ENCODE measurements at regions not wholly inside any gene's neighbourhood (a gene's known extent, or its start where the extent isn't known, plus 50 kb on each side); places are given as distances from the start of the nearest gene placed in this dataset.

GRCh38 chr6:131379948-131380347, 193.1 kb upstream of the ARG1 start:
- Histone ChIP-seq H3K4me3 (no peak overlapping the region), H3K27me3 (no peaks in the 10 kb centered on the region), H3K4me1 (no peaks in the 10 kb centered on the region), H3K36me3 (no peaks in the 10 kb centered on the region), H3K27ac (no peak overlapping the region), H3K9me3 (no peaks in the 10 kb centered on the region)
- intact Hi-C loops (cut with DNase I), result no loop called here
- WGBS, 2 donors, result 80 to 87% methylated on average over 3 of the region's 3 CpGs
- TF ChIP-seq POLR2AphosphoS5 (IDR thresholded peaks at IDR 0.05) (no peak), POLR2A (IDR thresholded peaks at IDR 0.05) (no peak), EP300 (IDR thresholded peaks at IDR 0.05) (no peak), CTCF (IDR thresholded peaks at IDR 0.05) (no peak)
- no peak for DNase-seq

GRCh38 chr6:131381052-131381708, 191.8 kb upstream of the ARG1 start:
- H3K36me3 ChIP-seq, result no peaks in the 10 kb centered on the region
- no peak overlapping the region for H3K27ac ChIP-seq
- 54 to 58% methylated on average over 9 of the region's 9 CpGs for WGBS, 2 donors
- DNase-seq, result no peak
- no peak overlapping the region for H3K4me3 ChIP-seq
- H3K27me3 ChIP-seq, result no peaks in the 10 kb centered on the region
- H3K4me1 ChIP-seq, result no peaks in the 10 kb centered on the region
- intact Hi-C loops (cut with DNase I), result no loop called here
- no peaks in the 10 kb centered on the region for H3K9me3 ChIP-seq
- TF ChIP-seq POLR2AphosphoS5 (IDR thresholded peaks at IDR 0.05) (no peak), EP300 (IDR thresholded peaks at IDR 0.05) (no peak), POLR2A (IDR thresholded peaks at IDR 0.05) (no peak)

GRCh38 chr6:131381709-131382093, 191.3 kb upstream of the ARG1 start:
- no peak for DNase-seq
- intact Hi-C loops (cut with DNase I), result no loop called here
- H3K4me1 ChIP-seq, result no peaks in the 10 kb centered on the region
- 84 to 88% methylated on average over 7 of the region's 7 CpGs for WGBS, 2 donors
- H3K9me3 ChIP-seq, result no peaks in the 10 kb centered on the region
- no peak for TF ChIP-seq POLR2AphosphoS5 (IDR thresholded peaks at IDR 0.05)
- TF ChIP-seq POLR2A (IDR thresholded peaks at IDR 0.05), result no peak
- TF ChIP-seq CTCF (IDR thresholded peaks at IDR 0.05), result no peak
- no peak for TF ChIP-seq EP300 (IDR thresholded peaks at IDR 0.05)
- no peak overlapping the region for H3K4me3 ChIP-seq
- no peak overlapping the region for H3K27ac ChIP-seq
- no peaks in the 10 kb centered on the region for H3K36me3 ChIP-seq
- H3K27me3 ChIP-seq, result no peaks in the 10 kb centered on the region

- H3K4me3 ChIP-seq, result no peak overlapping the region
- no peak for DNase-seq
- 88 to 90% methylated on average over 10 of the region's 10 CpGs for WGBS, 2 donors
- no peaks in the 10 kb centered on the region for H3K4me1 ChIP-seq
- no peak overlapping the region for H3K27ac ChIP-seq
- TF ChIP-seq POLR2AphosphoS5 (IDR thresholded peaks at IDR 0.05), result no peak
- TF ChIP-seq POLR2A (IDR thresholded peaks at IDR 0.05), result no peak
- TF ChIP-seq EP300 (IDR thresholded peaks at IDR 0.05), result no peak
- no peaks in the 10 kb centered on the region for H3K27me3 ChIP-seq
- intact Hi-C loops (cut with DNase I), result no loop called here
- no peaks in the 10 kb centered on the region for H3K36me3 ChIP-seq
- H3K9me3 ChIP-seq, result no peaks in the 10 kb centered on the region
Observed at GRCh38 chr6:131382631-131383030, 190.4 kb upstream of the ARG1 start.

GRCh38 chr6:131383421-131384411, 189.3 kb upstream of the ARG1 start:
- H3K4me1 ChIP-seq, result no peaks in the 10 kb centered on the region
- H3K9me3 ChIP-seq, result no peaks in the 10 kb centered on the region
- WGBS, 2 donors, result 82 to 88% methylated on average over 6 of the region's 6 CpGs
- no peaks in the 10 kb centered on the region for H3K27me3 ChIP-seq
- H3K4me3 ChIP-seq, result no peak overlapping the region
- no peak overlapping the region for H3K27ac ChIP-seq
- TF ChIP-seq POLR2AphosphoS5 (IDR thresholded peaks at IDR 0.05), result no peak
- no peak for TF ChIP-seq POLR2A (IDR thresholded peaks at IDR 0.05)
- no peak for TF ChIP-seq EP300 (IDR thresholded peaks at IDR 0.05)
- TF ChIP-seq CTCF (IDR thresholded peaks at IDR 0.05), result no peak
- DNase-seq, result no peak
- intact Hi-C loops (cut with DNase I), result no loop called here
- no peaks in the 10 kb centered on the region for H3K36me3 ChIP-seq

Measured in sigmoid colon (tissue), 6 donors.